Osteocyte (in vitro differentiated cells): ENCODE measurements at regions not wholly inside any gene's neighbourhood (a gene's known extent, or its start where the extent isn't known, plus 50 kb on each side); places are given as distances from the start of the nearest gene placed in this dataset.

ENCODE experiments used
- DNase-seq: peaks from one replicate; pipeline ENCODE4 v3.0.0; 2021; ENCODE audit warnings: mixed read lengths; ENCODE audit not compliant: unreplicated experiment; ENCODE audit errors: extremely low spot score
- H3K27ac Mint-ChIP-seq: one replicate; pipeline ENCODE4 v1.8.0; 2021; ENCODE audit warnings: mild to moderate bottlenecking, mixed read lengths; ENCODE audit not compliant: unreplicated experiment
- H3K27me3 Mint-ChIP-seq: one replicate; pipeline ENCODE4 v1.8.0; 2021; ENCODE audit warnings: mixed read lengths; ENCODE audit not compliant: unreplicated experiment
- H3K36me3 Mint-ChIP-seq: one replicate; pipeline ENCODE4 v1.8.0; 2021; ENCODE audit warnings: mixed read lengths; ENCODE audit not compliant: unreplicated experiment
- H3K4me1 Mint-ChIP-seq: one replicate; pipeline ENCODE4 v1.8.0; 2021; ENCODE audit warnings: mixed read lengths; ENCODE audit not compliant: unreplicated experiment
- H3K4me3 Mint-ChIP-seq: one replicate; pipeline ENCODE4 v1.8.0; 2021; ENCODE audit warnings: mild to moderate bottlenecking, moderate library complexity, mixed read lengths; ENCODE audit not compliant: unreplicated experiment
- H3K9me3 Mint-ChIP-seq: one replicate; pipeline ENCODE4 v1.8.0; 2021; ENCODE audit warnings: mixed read lengths; ENCODE audit not compliant: unreplicated experiment
- TF ChIP-seq, protein P1 (sequence below): fragments of 200-600 bp; sonication (generic); IDR thresholded peaks from 2 replicates; pipeline ENCODE4 v1.5.0; 2021; ENCODE audit warnings: antibody characterized with exemption, mild to moderate bottlenecking, moderate library complexity

DNA sequence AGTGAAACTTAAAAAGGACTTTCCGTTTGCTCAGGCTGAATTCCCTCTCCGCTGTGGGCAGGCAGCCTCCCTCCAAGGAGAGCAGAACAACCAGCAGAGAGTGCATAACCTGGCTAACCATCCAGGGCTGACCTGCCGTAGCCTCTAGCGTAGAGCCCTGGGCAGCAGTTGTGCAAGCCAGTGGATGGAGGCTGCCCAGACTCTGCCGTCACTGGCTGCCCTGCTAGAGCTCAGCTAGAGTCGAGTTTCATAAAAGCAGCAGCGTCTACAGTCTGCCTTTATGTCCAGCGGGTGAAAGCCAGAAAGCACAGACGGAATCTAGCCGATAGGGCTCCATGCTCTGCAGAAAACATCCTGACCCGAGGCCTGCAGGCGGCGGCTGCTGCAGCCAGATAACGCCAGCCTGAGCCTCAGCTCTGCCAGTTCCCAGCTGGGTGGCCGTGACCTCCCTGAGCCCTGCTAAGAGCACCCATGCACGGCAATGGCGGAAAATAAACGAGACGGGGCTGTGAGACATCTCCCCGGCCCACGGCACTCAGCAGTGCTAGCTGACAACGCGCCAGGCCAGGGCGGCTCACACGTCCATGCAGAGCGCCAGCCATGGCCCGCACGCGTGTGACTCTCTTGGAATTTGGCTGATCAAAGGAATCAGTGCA is 231.3 kb downstream of the ENGASE start:
- Mint-ChIP-seq H3K4me3 (no peak overlapping the region), H3K4me1 (no peaks in the 10 kb centered on the region), H3K27ac (no peak overlapping the region), H3K27me3 (peaks cover 16% of the 10 kb centered on the region), H3K36me3 (no peaks in the 10 kb centered on the region), H3K9me3 (no peaks in the 10 kb centered on the region)
- DNase-seq: no peak
- TF ChIP-seq, protein P1, sequence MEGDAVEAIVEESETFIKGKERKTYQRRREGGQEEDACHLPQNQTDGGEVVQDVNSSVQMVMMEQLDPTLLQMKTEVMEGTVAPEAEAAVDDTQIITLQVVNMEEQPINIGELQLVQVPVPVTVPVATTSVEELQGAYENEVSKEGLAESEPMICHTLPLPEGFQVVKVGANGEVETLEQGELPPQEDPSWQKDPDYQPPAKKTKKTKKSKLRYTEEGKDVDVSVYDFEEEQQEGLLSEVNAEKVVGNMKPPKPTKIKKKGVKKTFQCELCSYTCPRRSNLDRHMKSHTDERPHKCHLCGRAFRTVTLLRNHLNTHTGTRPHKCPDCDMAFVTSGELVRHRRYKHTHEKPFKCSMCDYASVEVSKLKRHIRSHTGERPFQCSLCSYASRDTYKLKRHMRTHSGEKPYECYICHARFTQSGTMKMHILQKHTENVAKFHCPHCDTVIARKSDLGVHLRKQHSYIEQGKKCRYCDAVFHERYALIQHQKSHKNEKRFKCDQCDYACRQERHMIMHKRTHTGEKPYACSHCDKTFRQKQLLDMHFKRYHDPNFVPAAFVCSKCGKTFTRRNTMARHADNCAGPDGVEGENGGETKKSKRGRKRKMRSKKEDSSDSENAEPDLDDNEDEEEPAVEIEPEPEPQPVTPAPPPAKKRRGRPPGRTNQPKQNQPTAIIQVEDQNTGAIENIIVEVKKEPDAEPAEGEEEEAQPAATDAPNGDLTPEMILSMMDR: no peak

DNA sequence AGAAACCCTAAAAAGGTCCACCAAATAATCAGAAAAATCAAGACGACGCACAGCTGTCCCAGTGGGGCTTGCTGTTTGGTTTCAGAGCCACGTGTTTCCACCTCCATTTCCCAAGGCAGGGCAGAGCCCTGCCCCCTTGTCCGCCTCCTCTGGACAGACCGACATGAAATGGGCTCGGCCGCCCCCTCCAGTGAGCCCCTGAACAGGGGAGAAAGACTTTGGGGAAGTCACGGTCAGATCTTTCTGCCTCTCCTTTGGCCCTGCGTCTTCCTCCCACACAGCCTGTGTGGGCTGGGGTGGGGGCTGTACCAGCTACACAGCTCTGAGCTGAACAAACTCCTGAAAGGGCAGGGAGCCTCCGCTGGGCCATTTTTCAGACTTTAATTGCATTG is 230.7 kb downstream of the ENGASE start:
- H3K4me1 Mint-ChIP-seq: no peaks in the 10 kb centered on the region
- no peak overlapping the region for H3K27ac Mint-ChIP-seq
- peaks cover 18% of the 10 kb centered on the region for H3K27me3 Mint-ChIP-seq
- TF ChIP-seq, protein P1: no peak
- no peak overlapping the region for H3K4me3 Mint-ChIP-seq
- no peak for DNase-seq
- no peaks in the 10 kb centered on the region for H3K36me3 Mint-ChIP-seq
- H3K9me3 Mint-ChIP-seq: no peaks in the 10 kb centered on the region

DNA sequence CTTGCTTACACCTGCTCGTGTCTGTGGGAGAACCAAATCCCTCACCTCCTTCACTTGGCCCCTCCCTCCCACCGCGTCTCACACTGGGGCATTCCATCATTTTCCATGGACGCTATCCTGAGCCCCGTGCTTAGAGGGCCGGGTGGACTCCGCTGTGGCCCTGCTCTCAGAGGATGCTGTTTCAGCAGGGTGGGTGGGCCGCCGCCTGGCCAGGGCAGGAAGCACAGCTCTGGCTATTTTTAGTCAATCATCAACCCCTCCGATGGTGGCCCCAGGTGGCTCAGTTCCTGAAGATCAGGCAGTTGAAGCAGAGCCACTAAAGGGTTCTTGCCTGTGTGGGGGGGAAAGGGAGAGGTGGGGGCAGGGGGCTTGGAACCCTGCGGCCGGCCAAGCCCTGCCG is 230.3 kb downstream of the ENGASE start:
- peaks cover 19% of the 10 kb centered on the region for H3K27me3 Mint-ChIP-seq
- no peaks in the 10 kb centered on the region for H3K4me1 Mint-ChIP-seq
- DNase-seq: no peak
- H3K4me3 Mint-ChIP-seq: no peak overlapping the region
- no peaks in the 10 kb centered on the region for H3K9me3 Mint-ChIP-seq
- H3K36me3 Mint-ChIP-seq: no peaks in the 10 kb centered on the region
- TF ChIP-seq, protein P1: no peak
- no peak overlapping the region for H3K27ac Mint-ChIP-seq

DNA sequence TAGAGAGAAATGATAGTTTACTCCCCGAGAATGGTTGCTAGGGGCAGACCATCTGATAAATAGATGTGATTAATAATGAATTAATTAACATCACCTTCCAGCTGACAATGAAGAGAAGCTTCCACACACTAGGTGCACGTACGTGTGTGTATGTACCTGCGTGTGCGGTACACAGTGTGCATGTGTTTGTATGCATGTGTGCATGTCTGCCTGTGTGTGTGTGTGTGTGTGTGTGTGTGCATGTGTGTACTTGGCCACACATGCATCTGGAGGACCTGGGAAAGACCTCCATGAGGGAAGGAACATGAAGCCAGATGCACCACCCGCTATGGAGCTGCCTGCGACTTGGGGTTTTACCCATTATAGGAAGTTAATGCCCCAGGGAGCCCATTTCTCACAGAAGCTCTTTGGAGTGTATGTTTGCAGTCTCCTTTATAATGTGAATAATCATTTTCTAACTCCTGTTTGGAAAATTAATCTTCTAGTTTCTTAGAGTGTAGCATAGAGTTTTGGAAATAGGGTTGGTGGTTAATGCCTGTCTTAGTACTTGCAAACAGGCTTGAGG is 229.1 kb downstream of the ENGASE start:
- H3K9me3 Mint-ChIP-seq: no peaks in the 10 kb centered on the region
- TF ChIP-seq, protein P1: no peak
- no peak for DNase-seq
- H3K27ac Mint-ChIP-seq: no peak overlapping the region
- H3K27me3 Mint-ChIP-seq: peaks cover 19% of the 10 kb centered on the region
- no peaks in the 10 kb centered on the region for H3K4me1 Mint-ChIP-seq
- H3K4me3 Mint-ChIP-seq: no peak overlapping the region
- H3K36me3 Mint-ChIP-seq: no peaks in the 10 kb centered on the region

DNA sequence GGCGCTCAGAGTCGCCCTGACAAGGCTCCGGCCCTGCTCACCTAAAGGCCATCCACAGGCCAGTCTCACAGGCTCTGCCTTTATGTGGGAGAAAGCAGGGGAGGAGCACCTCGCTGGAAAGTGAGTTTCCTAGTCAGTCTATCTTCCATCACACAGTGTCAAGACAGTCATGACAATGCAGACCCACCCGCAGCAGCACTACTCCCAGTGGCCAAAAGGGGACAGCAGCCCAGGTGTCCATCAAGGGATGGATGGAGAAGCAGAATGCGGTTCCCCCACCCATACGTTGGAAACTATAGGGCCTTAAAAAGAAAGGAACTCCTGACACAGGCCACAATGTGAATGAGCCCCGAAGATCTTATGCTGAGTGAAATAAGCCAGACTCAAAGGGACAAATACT is 226.8 kb downstream of the ENGASE start:
- Mint-ChIP-seq H3K4me3 (no peak overlapping the region), H3K36me3 (no peaks in the 10 kb centered on the region), H3K9me3 (no peaks in the 10 kb centered on the region), H3K4me1 (no peaks in the 10 kb centered on the region), H3K27me3 (peaks cover 19% of the 10 kb centered on the region), H3K27ac (no peak overlapping the region)
- no peak for DNase-seq
- TF ChIP-seq, protein P1: no peak
